ENCODE measurements at regions not wholly inside any gene's neighbourhood (a gene's known extent, or its start where the extent isn't known, plus 50 kb on each side); places are given as distances from the start of the nearest gene placed in this dataset.

- Mint-ChIP-seq H3K36me3 (ENCODE audit: low read depth) (no peaks in the 10 kb centered on the region), H3K9me3 (no peaks in the 10 kb centered on the region), H3K27me3 (no peaks in the 10 kb centered on the region), H3K4me3 (no peak overlapping the region), H3K4me1 (ENCODE audit: low read depth) (peaks cover 21% of the 10 kb centered on the region), H3K27ac (no peak overlapping the region)
- DNase-seq: no peak
Observed at GRCh38 chr11:10625982-10626311, 57.5 kb upstream of the LYVE1 start.

DNA sequence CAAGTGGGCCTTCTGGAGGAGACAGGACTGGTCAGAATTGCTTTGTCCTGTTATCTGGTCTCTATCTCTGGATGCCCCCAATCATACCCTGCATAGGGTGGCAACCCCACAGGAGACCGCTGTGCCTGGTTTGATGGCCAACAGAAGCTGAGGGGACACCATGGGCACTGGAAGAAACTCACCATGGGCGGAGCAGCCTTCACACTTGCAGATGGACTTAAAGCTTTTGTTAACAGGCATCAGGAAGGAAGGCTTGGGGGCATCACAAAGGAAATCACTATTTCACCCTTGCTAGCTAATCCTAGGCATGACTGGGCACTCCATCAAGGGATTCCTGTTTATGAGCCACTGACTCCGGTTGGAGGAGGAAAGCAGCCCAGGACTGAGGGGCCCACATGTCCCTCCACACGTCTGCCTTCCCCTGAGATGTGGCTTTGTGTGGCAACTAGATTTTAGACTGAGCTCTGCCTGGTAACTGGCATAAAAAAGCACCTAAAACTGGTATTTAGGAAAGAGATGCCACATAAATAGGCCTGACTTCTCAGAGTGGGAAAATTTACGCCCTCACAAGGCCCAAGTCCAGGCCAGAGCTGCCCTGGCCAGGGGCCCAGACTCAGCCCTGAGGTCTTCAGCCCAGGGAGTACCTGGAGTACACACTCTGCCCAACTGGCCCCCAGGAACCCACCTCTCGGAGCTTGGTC, 57.0 kb upstream of the LYVE1 start:
- peaks cover 21% of the 10 kb centered on the region for H3K4me1 Mint-ChIP-seq (ENCODE audit: low read depth)
- H3K36me3 Mint-ChIP-seq (ENCODE audit: low read depth): no peaks in the 10 kb centered on the region
- H3K27me3 Mint-ChIP-seq: no peaks in the 10 kb centered on the region
- H3K27ac Mint-ChIP-seq: no peak overlapping the region
- H3K9me3 Mint-ChIP-seq: no peaks in the 10 kb centered on the region
- H3K4me3 Mint-ChIP-seq: no peak overlapping the region
- DNase-seq: no peak

DNA sequence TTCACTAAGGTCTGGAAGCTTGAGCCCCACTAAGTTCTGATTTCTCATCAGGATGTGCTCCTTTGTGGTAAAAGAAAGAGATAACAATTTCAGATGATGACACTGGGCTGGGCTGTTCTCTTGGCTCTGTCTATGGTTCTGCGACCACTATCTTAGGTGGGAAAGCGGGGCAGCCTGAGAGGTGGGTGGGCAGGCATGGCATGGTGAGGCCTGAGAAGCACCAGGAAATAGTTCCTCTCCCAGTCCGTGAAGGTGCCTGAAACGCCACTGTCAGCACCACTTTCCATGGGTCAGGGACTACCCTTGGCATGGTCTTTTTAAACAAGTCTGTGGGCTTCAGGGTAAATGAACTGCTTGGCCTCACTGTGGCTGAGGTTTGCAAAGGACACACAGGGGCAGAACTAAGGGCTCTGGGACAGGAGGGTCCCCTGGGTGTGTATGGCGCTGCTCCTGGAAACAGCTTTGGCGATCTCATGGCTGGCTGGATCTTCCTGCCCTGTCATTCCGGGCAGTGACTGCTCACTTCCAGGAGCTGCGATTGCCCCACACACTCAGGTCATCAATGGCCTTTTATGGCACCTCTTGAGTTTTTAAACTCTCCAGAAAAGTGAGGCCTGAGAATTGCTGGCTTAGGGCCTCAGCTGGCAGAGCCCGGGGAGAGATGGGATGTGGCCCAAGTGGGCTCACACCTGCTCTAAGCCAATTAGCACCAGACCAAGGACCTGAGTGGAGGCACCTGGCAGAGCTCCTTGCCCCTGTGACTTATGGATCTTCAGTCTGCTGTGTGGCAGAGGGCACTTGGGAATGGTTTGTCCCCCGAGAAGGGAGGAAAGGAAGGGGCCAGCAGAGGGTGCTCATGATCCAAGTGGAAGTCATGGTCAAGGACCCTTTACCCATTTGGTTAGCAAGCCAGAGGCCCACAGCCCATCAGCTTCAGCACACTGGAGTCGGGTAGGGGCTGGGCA, 55.6 kb upstream of the LYVE1 start:
- H3K4me3 Mint-ChIP-seq: no peak overlapping the region
- no peak for DNase-seq
- H3K4me1 Mint-ChIP-seq (ENCODE audit: low read depth): peaks cover 21% of the 10 kb centered on the region
- H3K36me3 Mint-ChIP-seq (ENCODE audit: low read depth): no peaks in the 10 kb centered on the region
- peak overlapping the region; percentile 82 for H3K27ac Mint-ChIP-seq
- H3K9me3 Mint-ChIP-seq: no peaks in the 10 kb centered on the region
- H3K27me3 Mint-ChIP-seq: no peaks in the 10 kb centered on the region

DNA sequence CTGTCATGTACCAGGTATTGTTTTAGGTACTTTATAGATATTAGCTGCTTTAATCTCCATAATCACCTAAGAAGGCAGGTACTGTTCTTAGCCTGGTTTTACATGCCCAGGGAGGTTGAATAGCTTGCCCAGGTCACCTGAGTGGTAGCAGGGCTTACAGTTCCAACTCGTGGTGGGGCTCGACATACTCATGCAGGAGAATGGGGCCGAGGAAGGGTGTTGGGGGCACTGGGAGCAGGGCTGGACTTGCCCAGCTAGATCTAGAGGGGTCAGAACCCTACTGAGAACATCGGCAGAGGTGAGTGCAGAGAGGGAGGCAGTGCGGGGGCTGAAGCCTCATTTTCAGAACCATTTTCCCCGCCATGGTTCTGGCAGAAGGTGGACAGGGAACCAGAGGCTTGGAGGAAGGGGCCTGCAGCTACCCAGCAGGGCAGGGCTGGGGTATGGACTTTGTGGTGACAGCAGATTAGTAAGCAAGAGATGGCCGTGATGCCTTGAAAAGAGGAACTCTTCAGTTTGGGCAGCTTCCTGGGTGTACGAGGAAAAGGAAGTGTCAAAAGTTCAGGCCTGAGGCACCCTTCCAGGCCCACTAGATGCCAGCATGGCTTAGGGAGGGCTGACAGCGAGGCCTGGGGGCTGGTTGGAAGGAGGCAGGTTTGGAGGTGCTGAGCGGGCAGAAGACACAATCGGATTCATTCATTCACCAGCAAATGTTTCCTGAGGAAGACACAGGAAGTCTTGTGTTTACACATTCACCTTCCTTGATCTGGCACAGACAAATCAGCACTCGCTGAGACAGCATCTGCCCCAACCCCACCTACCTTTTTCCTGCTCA, 54.7 kb upstream of the LYVE1 start:
- peak; percentile 47 for DNase-seq
- Mint-ChIP-seq H3K9me3 (no peaks in the 10 kb centered on the region), H3K27ac (peak overlapping the region; percentile 82), H3K4me3 (no peak overlapping the region), H3K36me3 (ENCODE audit: low read depth) (no peaks in the 10 kb centered on the region), H3K4me1 (ENCODE audit: low read depth) (peaks cover 14% of the 10 kb centered on the region), H3K27me3 (no peaks in the 10 kb centered on the region)

- Mint-ChIP-seq H3K27ac (no peak overlapping the region), H3K4me3 (no peak overlapping the region), H3K27me3 (no peaks in the 10 kb centered on the region), H3K36me3 (ENCODE audit: low read depth) (no peaks in the 10 kb centered on the region), H3K9me3 (no peaks in the 10 kb centered on the region), H3K4me1 (ENCODE audit: low read depth) (peaks cover 14% of the 10 kb centered on the region)
- no peak for DNase-seq
Observed at GRCh38 chr11:10622108-10622507, 53.6 kb upstream of the LYVE1 start.

GRCh38 chr11:10619131-10619680, 50.7 kb upstream of the LYVE1 start:
- H3K4me3 Mint-ChIP-seq: no peak overlapping the region
- no peaks in the 10 kb centered on the region for H3K36me3 Mint-ChIP-seq (ENCODE audit: low read depth)
- DNase-seq: no peak
- peaks cover 14% of the 10 kb centered on the region for H3K4me1 Mint-ChIP-seq (ENCODE audit: low read depth)
- H3K27ac Mint-ChIP-seq: no peak overlapping the region
- H3K27me3 Mint-ChIP-seq: no peaks in the 10 kb centered on the region
- no peaks in the 10 kb centered on the region for H3K9me3 Mint-ChIP-seq

- peaks cover 7% of the 10 kb centered on the region for H3K4me1 Mint-ChIP-seq (ENCODE audit: low read depth)
- no peaks in the 10 kb centered on the region for H3K36me3 Mint-ChIP-seq (ENCODE audit: low read depth)
- peaks cover 3% of the 10 kb centered on the region for H3K9me3 Mint-ChIP-seq
- DNase-seq: no peak
- H3K4me3 Mint-ChIP-seq: no peak overlapping the region
- peaks cover 4% of the 10 kb centered on the region for H3K27me3 Mint-ChIP-seq
- H3K27ac Mint-ChIP-seq: no peak overlapping the region
Observed at GRCh38 chr11:10618490-10618889, 50.0 kb upstream of the LYVE1 start.
